ENCODE measurements at regions not wholly inside any gene's neighbourhood (a gene's known extent, or its start where the extent isn't known, plus 50 kb on each side); places are given as distances from the start of the nearest gene placed in this dataset.

DNA sequence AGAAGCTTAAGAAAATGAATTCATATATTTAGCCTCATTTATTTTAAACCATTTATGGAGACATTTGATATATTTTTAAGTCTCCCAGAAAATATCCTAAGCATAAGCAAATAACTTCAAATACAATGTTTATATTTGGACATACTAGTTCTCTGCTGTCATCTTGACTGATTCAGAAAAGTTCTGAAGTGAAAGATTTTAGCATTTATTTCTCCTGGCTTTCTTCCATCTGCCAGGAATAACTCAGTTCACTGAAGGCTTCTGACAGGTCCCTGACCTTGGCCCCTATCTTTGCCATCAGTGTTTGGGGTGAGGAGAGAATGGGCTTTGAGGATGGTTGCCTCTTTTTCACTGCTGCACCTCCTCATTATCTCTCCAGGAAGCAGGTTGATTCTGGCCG, 115.7 kb downstream of the SLIT2 start:
- TF ChIP-seq, protein P1, sequence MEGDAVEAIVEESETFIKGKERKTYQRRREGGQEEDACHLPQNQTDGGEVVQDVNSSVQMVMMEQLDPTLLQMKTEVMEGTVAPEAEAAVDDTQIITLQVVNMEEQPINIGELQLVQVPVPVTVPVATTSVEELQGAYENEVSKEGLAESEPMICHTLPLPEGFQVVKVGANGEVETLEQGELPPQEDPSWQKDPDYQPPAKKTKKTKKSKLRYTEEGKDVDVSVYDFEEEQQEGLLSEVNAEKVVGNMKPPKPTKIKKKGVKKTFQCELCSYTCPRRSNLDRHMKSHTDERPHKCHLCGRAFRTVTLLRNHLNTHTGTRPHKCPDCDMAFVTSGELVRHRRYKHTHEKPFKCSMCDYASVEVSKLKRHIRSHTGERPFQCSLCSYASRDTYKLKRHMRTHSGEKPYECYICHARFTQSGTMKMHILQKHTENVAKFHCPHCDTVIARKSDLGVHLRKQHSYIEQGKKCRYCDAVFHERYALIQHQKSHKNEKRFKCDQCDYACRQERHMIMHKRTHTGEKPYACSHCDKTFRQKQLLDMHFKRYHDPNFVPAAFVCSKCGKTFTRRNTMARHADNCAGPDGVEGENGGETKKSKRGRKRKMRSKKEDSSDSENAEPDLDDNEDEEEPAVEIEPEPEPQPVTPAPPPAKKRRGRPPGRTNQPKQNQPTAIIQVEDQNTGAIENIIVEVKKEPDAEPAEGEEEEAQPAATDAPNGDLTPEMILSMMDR (conservative IDR thresholded peaks at IDR 0.05; ENCODE audit: low read depth, low read length): no peak
- no peak for TF ChIP-seq CEBPB (IDR thresholded peaks at IDR 0.05; ENCODE audit: low read depth, low read length)
- TF ChIP-seq, protein P2, sequence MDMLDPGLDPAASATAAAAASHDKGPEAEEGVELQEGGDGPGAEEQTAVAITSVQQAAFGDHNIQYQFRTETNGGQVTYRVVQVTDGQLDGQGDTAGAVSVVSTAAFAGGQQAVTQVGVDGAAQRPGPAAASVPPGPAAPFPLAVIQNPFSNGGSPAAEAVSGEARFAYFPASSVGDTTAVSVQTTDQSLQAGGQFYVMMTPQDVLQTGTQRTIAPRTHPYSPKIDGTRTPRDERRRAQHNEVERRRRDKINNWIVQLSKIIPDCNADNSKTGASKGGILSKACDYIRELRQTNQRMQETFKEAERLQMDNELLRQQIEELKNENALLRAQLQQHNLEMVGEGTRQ (IDR thresholded peaks at IDR 0.05; ENCODE audit: low read depth, low read length): no peak
- no peak for TF ChIP-seq POLR2A (IDR thresholded peaks at IDR 0.05; ENCODE audit: low read depth, low read length)
- TF ChIP-seq SMC3 (IDR thresholded peaks at IDR 0.05; ENCODE audit: low read depth, low read length): no peak
